Activated T-helper 2 cell treated with anti-CD3 and anti-CD28 coated beads, Interferon-gamma antibody, Interleukin-2, Interleukin-4, amounts not matched to agents 10 μg/mL and 5 μg/mL and 100 μg/mL, durations not matched to agents 14 hours and 24 hours and 36 hours (primary cell): ENCODE measurements at regions not wholly inside any gene's neighbourhood (a gene's known extent, or its start where the extent isn't known, plus 50 kb on each side); places are given as distances from the start of the nearest gene placed in this dataset.

Source experiments
- DNase-seq: peaks from one replicate; pipeline ENCODE4 v3.0.0; 2021; ENCODE audit warnings: low spot score
- H3K27ac Mint-ChIP-seq: one replicate; pipeline ENCODE4 v1.8.0; 2021; ENCODE audit warnings: mixed read lengths
- H3K27me3 Mint-ChIP-seq: one replicate; pipeline ENCODE4 v1.8.0; 2021; ENCODE audit warnings: low read depth, mixed read lengths
- H3K36me3 Mint-ChIP-seq: one replicate; pipeline ENCODE4 v1.8.0; 2021; ENCODE audit warnings: low read depth, mixed read lengths
- H3K4me1 Mint-ChIP-seq: one replicate; pipeline ENCODE4 v1.8.0; 2021; ENCODE audit warnings: low read depth, mixed read lengths
- H3K4me3 Mint-ChIP-seq: one replicate; pipeline ENCODE4 v1.8.0; 2021; ENCODE audit warnings: low read depth, mild to moderate bottlenecking, moderate library complexity, mixed read lengths
- H3K9me3 Mint-ChIP-seq: one replicate; pipeline ENCODE4 v1.8.0; 2021; ENCODE audit warnings: mixed read lengths
- intact Hi-C: fragments of 100-400 bp; cut with micrococcal nuclease; formaldehyde crosslinking; loops from one replicate; pipeline ENCODE4 v1.15.1; 2023

GRCh38 chr13:79112016-79112415, 294.0 kb downstream of the RBM26 start:
- Mint-ChIP-seq H3K9me3 (no peaks in the 10 kb centered on the region), H3K4me3 (no peak overlapping the region), H3K27ac (no peak overlapping the region), H3K4me1 (no peaks in the 10 kb centered on the region), H3K36me3 (no peaks in the 10 kb centered on the region), H3K27me3 (peaks cover 4% of the 10 kb centered on the region)
- intact Hi-C loops = no loop called here
- DNase-seq = no peak

- Mint-ChIP-seq H3K36me3 (no peaks in the 10 kb centered on the region), H3K27ac (no peak overlapping the region), H3K4me3 (no peak overlapping the region), H3K4me1 (no peaks in the 10 kb centered on the region), H3K9me3 (no peaks in the 10 kb centered on the region), H3K27me3 (peaks cover 6% of the 10 kb centered on the region)
- no peak for DNase-seq
- intact Hi-C loops = no loop called here
These were observed 297.0 kb downstream of the RBM26 start for GRCh38 chr13:79108914-79109643.

GRCh38 chr13:79098596-79098995, 307.5 kb downstream of the RBM26 start:
- no peaks in the 10 kb centered on the region for H3K4me1 Mint-ChIP-seq
- H3K27me3 Mint-ChIP-seq = no peaks in the 10 kb centered on the region
- H3K36me3 Mint-ChIP-seq = no peaks in the 10 kb centered on the region
- DNase-seq = no peak
- H3K9me3 Mint-ChIP-seq = no peaks in the 10 kb centered on the region
- intact Hi-C loops = no loop called here
- H3K4me3 Mint-ChIP-seq = no peak overlapping the region
- no peak overlapping the region for H3K27ac Mint-ChIP-seq

GRCh38 chr13:79097201-79097600, 308.9 kb downstream of the RBM26 start:
- Mint-ChIP-seq H3K27me3 (no peaks in the 10 kb centered on the region), H3K27ac (no peak overlapping the region)
- intact Hi-C loops = no loop called here

GRCh38 chr13:79096099-79096498, 310.0 kb downstream of the RBM26 start:
- H3K27me3 Mint-ChIP-seq = no peaks in the 10 kb centered on the region
- H3K9me3 Mint-ChIP-seq = no peaks in the 10 kb centered on the region
- H3K36me3 Mint-ChIP-seq = no peaks in the 10 kb centered on the region
- intact Hi-C loops = no loop called here
- H3K4me3 Mint-ChIP-seq = no peak overlapping the region
- no peak for DNase-seq
- H3K27ac Mint-ChIP-seq = no peak overlapping the region
- no peaks in the 10 kb centered on the region for H3K4me1 Mint-ChIP-seq

More at GRCh38 chr13:79097201-79097600, 308.9 kb downstream of the RBM26 start:
- no peak for DNase-seq
- Mint-ChIP-seq H3K9me3 (no peaks in the 10 kb centered on the region), H3K4me1 (no peaks in the 10 kb centered on the region), H3K4me3 (no peak overlapping the region), H3K36me3 (no peaks in the 10 kb centered on the region)

- Mint-ChIP-seq H3K4me1 (no peaks in the 10 kb centered on the region), H3K36me3 (no peaks in the 10 kb centered on the region), H3K4me3 (no peak overlapping the region), H3K27me3 (no peaks in the 10 kb centered on the region), H3K9me3 (no peaks in the 10 kb centered on the region), H3K27ac (no peak overlapping the region)
- DNase-seq = no peak
- intact Hi-C loops = no loop called here
These were observed 315.4 kb downstream of the RBM26 start for GRCh38 chr13:79090552-79091124.

GRCh38 chr13:79084802-79085424, 321.1 kb downstream of the RBM26 start:
- peaks cover 4% of the 10 kb centered on the region for H3K27me3 Mint-ChIP-seq
- H3K9me3 Mint-ChIP-seq = no peaks in the 10 kb centered on the region
- H3K36me3 Mint-ChIP-seq = no peaks in the 10 kb centered on the region
- H3K27ac Mint-ChIP-seq = no peak overlapping the region
- intact Hi-C loops = no loop called here
- H3K4me3 Mint-ChIP-seq = no peak overlapping the region
- no peak for DNase-seq
- no peaks in the 10 kb centered on the region for H3K4me1 Mint-ChIP-seq

GRCh38 chr13:79081942-79082341, 324.1 kb downstream of the RBM26 start:
- H3K27me3 Mint-ChIP-seq = peaks cover 8% of the 10 kb centered on the region

GRCh38 chr13:79079351-79079839, 326.7 kb downstream of the RBM26 start:
- intact Hi-C loops = no loop called here
- H3K4me1 Mint-ChIP-seq = peaks cover 4% of the 10 kb centered on the region

More at GRCh38 chr13:79081942-79082341, 324.1 kb downstream of the RBM26 start:
- intact Hi-C loops = no loop called here
- Mint-ChIP-seq H3K4me1 (peaks cover 4% of the 10 kb centered on the region), H3K9me3 (no peaks in the 10 kb centered on the region), H3K4me3 (no peak overlapping the region), H3K27ac (no peak overlapping the region), H3K36me3 (no peaks in the 10 kb centered on the region)
- no peak for DNase-seq

GRCh38 chr13:79075703-79076102, 330.4 kb downstream of the RBM26 start:
- no peaks in the 10 kb centered on the region for H3K9me3 Mint-ChIP-seq
- no peak for DNase-seq
- H3K27ac Mint-ChIP-seq = no peak overlapping the region
- intact Hi-C loops = no loop called here
- no peaks in the 10 kb centered on the region for H3K36me3 Mint-ChIP-seq
- H3K4me1 Mint-ChIP-seq = peaks cover 4% of the 10 kb centered on the region
- no peak overlapping the region for H3K4me3 Mint-ChIP-seq
- peaks cover 16% of the 10 kb centered on the region for H3K27me3 Mint-ChIP-seq

More at GRCh38 chr13:79079351-79079839, 326.7 kb downstream of the RBM26 start:
- no peak overlapping the region for H3K4me3 Mint-ChIP-seq
- no peaks in the 10 kb centered on the region for H3K36me3 Mint-ChIP-seq
- H3K27ac Mint-ChIP-seq = no peak overlapping the region
- H3K27me3 Mint-ChIP-seq = peaks cover 13% of the 10 kb centered on the region
- H3K9me3 Mint-ChIP-seq = no peaks in the 10 kb centered on the region
- DNase-seq = no peak

- DNase-seq = no peak
- Mint-ChIP-seq H3K4me3 (no peak overlapping the region), H3K27me3 (peaks cover 13% of the 10 kb centered on the region), H3K27ac (no peak overlapping the region), H3K36me3 (no peaks in the 10 kb centered on the region), H3K9me3 (no peaks in the 10 kb centered on the region), H3K4me1 (no peaks in the 10 kb centered on the region)
- intact Hi-C loops = no loop called here
These were observed 335.6 kb downstream of the RBM26 start for GRCh38 chr13:79070343-79070974.

- peaks cover 7% of the 10 kb centered on the region for H3K27me3 Mint-ChIP-seq
- no peak overlapping the region for H3K4me3 Mint-ChIP-seq
- H3K4me1 Mint-ChIP-seq = no peaks in the 10 kb centered on the region
- no peaks in the 10 kb centered on the region for H3K36me3 Mint-ChIP-seq
- DNase-seq = no peak
- H3K9me3 Mint-ChIP-seq = no peaks in the 10 kb centered on the region
- intact Hi-C loops = no loop called here
- H3K27ac Mint-ChIP-seq = no peak overlapping the region
These were observed 343.8 kb downstream of the RBM26 start for GRCh38 chr13:79062291-79062690.

GRCh38 chr13:79060216-79060615, 345.8 kb downstream of the RBM26 start:
- Mint-ChIP-seq H3K27ac (no peak overlapping the region), H3K27me3 (peaks cover 2% of the 10 kb centered on the region), H3K36me3 (no peaks in the 10 kb centered on the region), H3K4me3 (no peak overlapping the region), H3K9me3 (no peaks in the 10 kb centered on the region), H3K4me1 (no peaks in the 10 kb centered on the region)
- DNase-seq = no peak
- intact Hi-C loops = no loop called here
